Cardiac muscle cell (in vitro differentiated cells and primary cell): ENCODE measurements at regions not wholly inside any gene's neighbourhood (a gene's known extent, or its start where the extent isn't known, plus 50 kb on each side); places are given as distances from the start of the nearest gene placed in this dataset.

Experiments
- DNase-seq, 2 donors: peaks; one replicate each; pipeline versions ENCODE4 v3.0.0 to v3.0.0-alpha.2; 2010 to 2017; ENCODE audit warnings: low read depth in 1 of 2, low spot score in 1 of 2
- H3K27ac ChIP-seq: fragments of 200-600 bp; sonication (generic); 2 replicates; pipeline ENCODE4 v1.5.1; 2016
- H3K27me3 ChIP-seq: fragments of 200-600 bp; sonication (generic); 2 replicates; pipeline ENCODE4 v1.6.0; 2016; ENCODE audit warnings: control low read depth
- H3K36me3 ChIP-seq: fragments of 200-600 bp; sonication (generic); 2 replicates; pipeline ENCODE4 v1.5.1; 2016; ENCODE audit warnings: control low read depth
- H3K4me1 ChIP-seq: fragments of 200-600 bp; sonication (generic); 2 replicates; pipeline ENCODE4 v1.8.1; 2017; ENCODE audit warnings: low read depth, mild to moderate bottlenecking, mixed run types
- H3K4me3 ChIP-seq: fragments of 200-600 bp; sonication (generic); 2 replicates; pipeline ENCODE4 v1.5.1; 2016; ENCODE audit warnings: mild to moderate bottlenecking
- H3K9me3 ChIP-seq: fragments of 200-600 bp; sonication (generic); 2 replicates; pipeline ENCODE4 v1.5.1; 2017; ENCODE audit warnings: low read depth, mild to moderate bottlenecking, control low read depth
- TF ChIP-seq, protein P1 (sequence below): IDR thresholded peaks from 2 replicates; pipeline ENCODE4 v1.5.1; 2012; ENCODE audit warnings: low read depth, mild to moderate bottlenecking, low read length

DNA sequence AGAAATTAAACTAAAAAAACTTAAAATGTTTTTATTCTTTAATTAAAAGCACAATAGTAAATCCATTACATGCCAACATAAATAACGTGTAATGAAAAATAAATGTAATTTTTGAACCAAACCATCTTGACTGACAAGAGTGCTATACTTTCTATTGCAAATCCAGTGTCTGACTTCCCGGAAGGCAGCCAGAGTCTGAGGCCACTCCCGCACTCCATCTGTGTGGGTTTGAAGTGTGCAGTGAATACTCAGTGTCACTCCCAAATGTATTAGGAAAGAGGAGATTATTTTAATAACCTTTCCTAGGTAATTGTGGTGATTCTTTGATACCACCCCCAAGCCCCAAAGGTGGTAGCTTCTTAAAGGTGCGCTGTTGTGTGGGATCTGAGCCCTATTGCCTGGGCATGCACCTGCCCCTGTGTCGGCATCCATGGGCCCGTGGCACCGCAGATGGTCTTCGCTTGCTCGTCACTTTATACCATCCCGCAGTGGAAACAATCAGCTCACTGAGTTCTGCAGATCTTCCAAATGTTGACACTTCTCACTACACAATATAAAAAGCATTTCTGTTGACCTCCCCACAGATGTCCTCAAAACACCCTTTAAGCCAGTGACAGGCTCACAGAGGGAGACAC is 391.2 kb downstream of the THBS2 start:
- H3K27ac ChIP-seq, result no peak overlapping the region
- H3K4me1 ChIP-seq, result no peaks in the 10 kb centered on the region
- TF ChIP-seq, protein P1, sequence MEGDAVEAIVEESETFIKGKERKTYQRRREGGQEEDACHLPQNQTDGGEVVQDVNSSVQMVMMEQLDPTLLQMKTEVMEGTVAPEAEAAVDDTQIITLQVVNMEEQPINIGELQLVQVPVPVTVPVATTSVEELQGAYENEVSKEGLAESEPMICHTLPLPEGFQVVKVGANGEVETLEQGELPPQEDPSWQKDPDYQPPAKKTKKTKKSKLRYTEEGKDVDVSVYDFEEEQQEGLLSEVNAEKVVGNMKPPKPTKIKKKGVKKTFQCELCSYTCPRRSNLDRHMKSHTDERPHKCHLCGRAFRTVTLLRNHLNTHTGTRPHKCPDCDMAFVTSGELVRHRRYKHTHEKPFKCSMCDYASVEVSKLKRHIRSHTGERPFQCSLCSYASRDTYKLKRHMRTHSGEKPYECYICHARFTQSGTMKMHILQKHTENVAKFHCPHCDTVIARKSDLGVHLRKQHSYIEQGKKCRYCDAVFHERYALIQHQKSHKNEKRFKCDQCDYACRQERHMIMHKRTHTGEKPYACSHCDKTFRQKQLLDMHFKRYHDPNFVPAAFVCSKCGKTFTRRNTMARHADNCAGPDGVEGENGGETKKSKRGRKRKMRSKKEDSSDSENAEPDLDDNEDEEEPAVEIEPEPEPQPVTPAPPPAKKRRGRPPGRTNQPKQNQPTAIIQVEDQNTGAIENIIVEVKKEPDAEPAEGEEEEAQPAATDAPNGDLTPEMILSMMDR, result no peak
- no peaks in the 10 kb centered on the region for H3K36me3 ChIP-seq
- H3K27me3 ChIP-seq, result no peaks in the 10 kb centered on the region
- no peaks in the 10 kb centered on the region for H3K9me3 ChIP-seq
- no peak overlapping the region for H3K4me3 ChIP-seq
- DNase-seq, result no peak

DNA sequence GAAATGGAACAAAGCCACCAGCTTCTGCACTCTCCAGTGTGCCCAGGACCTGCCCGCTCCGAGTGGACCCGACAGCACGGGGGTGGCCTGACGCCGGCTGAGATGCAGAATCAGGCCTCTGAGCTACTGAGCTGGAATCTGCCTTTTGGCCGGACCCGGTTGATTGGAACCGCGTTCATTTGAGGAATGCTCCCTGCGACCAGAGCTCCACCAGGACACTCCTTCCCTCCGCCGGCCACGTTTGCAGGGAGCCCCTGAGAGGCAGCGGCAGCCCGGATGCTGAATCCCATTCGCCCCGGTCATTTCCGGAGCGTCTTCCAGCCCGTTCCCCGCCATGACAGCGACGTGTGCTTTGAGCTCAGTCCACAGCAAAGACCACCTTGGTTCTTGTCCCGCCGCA is 392.7 kb downstream of the THBS2 start:
- H3K9me3 ChIP-seq, result no peaks in the 10 kb centered on the region
- TF ChIP-seq, protein P1, result no peak
- no peak overlapping the region for H3K4me3 ChIP-seq
- no peaks in the 10 kb centered on the region for H3K36me3 ChIP-seq
- H3K27me3 ChIP-seq, result no peaks in the 10 kb centered on the region
- no peak for DNase-seq
- H3K4me1 ChIP-seq, result no peaks in the 10 kb centered on the region
- H3K27ac ChIP-seq, result no peak overlapping the region

DNA sequence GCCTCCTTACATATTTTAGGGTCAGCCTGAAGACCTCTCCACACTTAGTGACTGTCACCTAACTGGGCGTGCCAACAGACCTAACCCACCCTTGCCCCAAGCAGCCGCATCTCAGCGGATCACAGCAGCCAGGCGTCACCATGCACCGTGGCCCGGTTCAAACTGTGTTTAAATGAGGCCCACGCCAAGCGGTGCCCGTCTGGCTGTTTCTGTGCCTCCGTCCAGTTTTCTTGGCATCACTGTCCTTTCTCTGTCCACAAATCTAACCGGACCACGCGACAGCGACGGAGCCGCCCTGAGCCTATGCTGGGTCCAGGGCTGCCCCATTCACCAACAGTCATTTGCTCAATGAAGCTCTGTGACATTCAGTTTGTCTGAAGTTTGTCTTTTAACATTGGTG is 393.3 kb downstream of the THBS2 start:
- TF ChIP-seq, protein P1, result no peak
- H3K27ac ChIP-seq, result no peak overlapping the region
- no peaks in the 10 kb centered on the region for H3K4me1 ChIP-seq
- H3K36me3 ChIP-seq, result no peaks in the 10 kb centered on the region
- H3K9me3 ChIP-seq, result no peaks in the 10 kb centered on the region
- H3K27me3 ChIP-seq, result no peaks in the 10 kb centered on the region
- no peak for DNase-seq
- H3K4me3 ChIP-seq, result no peak overlapping the region

DNA sequence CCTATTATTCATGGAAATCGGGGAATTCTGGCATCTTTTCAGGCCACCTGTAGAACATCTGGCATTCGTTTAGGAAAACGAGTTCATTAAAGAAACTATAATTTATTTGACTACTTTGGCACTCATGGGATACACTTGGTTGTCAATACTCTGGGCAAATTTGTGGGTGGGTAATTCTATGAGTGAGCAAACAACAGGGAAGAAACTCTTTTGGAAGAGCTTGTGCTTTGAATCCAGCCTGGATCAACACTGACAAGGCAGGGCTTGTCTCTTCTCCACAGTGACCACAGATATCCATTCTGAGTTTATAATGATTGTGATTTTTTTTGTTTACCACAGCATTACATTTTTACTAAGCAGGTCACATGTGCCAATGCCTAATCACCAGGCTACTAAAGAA is 394.7 kb downstream of the THBS2 start:
- TF ChIP-seq, protein P1, result no peak
- Histone ChIP-seq H3K27ac (no peak overlapping the region), H3K4me3 (no peak overlapping the region), H3K4me1 (no peaks in the 10 kb centered on the region), H3K27me3 (no peaks in the 10 kb centered on the region), H3K9me3 (no peaks in the 10 kb centered on the region), H3K36me3 (no peaks in the 10 kb centered on the region)
- no peak for DNase-seq

DNA sequence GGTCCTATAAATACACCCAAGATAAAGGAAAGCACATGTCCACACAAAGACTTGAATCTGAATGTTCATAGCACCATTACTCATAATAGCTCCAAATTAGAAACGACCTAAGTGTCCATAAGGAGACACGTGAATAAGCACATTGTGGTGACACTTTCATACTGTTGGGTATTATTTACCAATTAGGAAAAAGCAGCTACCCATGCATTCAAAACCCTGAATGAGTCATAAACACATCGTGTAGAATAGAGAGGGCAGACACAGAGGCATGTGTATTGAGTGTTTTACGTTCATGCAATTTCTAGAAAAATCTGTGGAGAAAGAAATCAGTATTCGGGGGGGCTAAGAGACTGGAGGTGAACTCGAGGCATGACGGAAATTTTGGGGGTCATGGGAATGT is 396.7 kb downstream of the THBS2 start:
- Histone ChIP-seq H3K4me3 (no peak overlapping the region), H3K36me3 (no peaks in the 10 kb centered on the region), H3K27ac (no peak overlapping the region), H3K4me1 (no peaks in the 10 kb centered on the region), H3K27me3 (no peaks in the 10 kb centered on the region), H3K9me3 (no peaks in the 10 kb centered on the region)
- TF ChIP-seq, protein P1, result no peak
- no peak for DNase-seq

DNA sequence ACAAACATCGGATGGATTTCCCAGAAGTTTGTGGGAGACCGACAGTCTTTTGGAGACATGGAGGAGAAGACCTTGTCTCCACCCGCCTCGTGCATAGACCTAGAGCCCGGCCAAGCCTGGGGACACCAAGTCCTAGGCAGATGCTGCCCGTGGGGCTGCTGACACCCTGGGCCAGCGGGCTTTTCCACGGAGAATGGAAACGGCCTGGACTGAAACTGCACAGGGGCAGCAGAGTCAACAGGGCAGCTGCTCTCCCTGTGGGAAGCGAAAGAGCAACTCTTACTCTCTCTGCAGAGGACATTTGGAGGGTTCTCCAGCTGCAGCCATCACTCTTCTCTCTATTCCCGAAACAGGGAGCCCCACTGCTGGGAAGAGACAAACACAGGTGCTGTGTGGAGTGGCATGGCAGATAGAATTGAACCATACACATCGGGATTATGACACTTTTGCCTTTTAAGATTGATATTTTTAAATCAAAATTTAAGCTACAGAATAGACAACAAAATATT is 401.2 kb downstream of the THBS2 start:
- DNase-seq, result no peak
- TF ChIP-seq, protein P1, result no peak
- Histone ChIP-seq H3K4me1 (no peaks in the 10 kb centered on the region), H3K4me3 (no peak overlapping the region), H3K36me3 (no peaks in the 10 kb centered on the region), H3K27ac (no peak overlapping the region), H3K27me3 (no peaks in the 10 kb centered on the region), H3K9me3 (no peaks in the 10 kb centered on the region)
